H1 (cell line): ENCODE measurements at regions not wholly inside any gene's neighbourhood (a gene's known extent, or its start where the extent isn't known, plus 50 kb on each side); places are given as distances from the start of the nearest gene placed in this dataset.

ENCODE experiments used
- ATF3 ChIP-seq: IDR thresholded peaks from 2 replicates; pipeline ENCODE4 v1.6.1; 2011; ENCODE audit warnings: low read depth, mild to moderate bottlenecking, low read length; ENCODE audit not compliant: insufficient read depth
- CTCF ChIP-seq, 3 experiments: IDR thresholded peaks; 1 replicate in 2 of 3; 2 replicates in 1 of 3; pipeline versions ENCODE4 v1.5.1 to v1.6.1; 2011; ENCODE audit warnings: low read length in 3 of 3, mild to moderate bottlenecking in 3 of 3, inconsistent platforms in 2 of 3, low read depth in 1 of 3, moderate library complexity in 1 of 3; ENCODE audit not compliant: insufficient read depth in 1 of 3; ENCODE audit errors: control extremely low read depth in 1 of 3
- KDM5A ChIP-seq: fragments of 200-600 bp; IDR thresholded peaks from 2 replicates; pipeline ENCODE4 v1.7.1; 2012; ENCODE audit warnings: mild to moderate bottlenecking, low read length, inconsistent platforms, mixed read lengths
- NANOG ChIP-seq: IDR thresholded peaks from 2 replicates; pipeline ENCODE4 v1.6.1; 2011; ENCODE audit warnings: low read length, low read depth, mild to moderate bottlenecking, inconsistent platforms; ENCODE audit not compliant: insufficient read depth, poor library complexity, severe bottlenecking
- POLR2A ChIP-seq, 2 experiments: IDR thresholded peaks; 1 replicate in 1 of 2; 2 replicates in 1 of 2; pipeline ENCODE4 v1.6.1; 2011; ENCODE audit warnings: low read depth in 2 of 2, low read length in 2 of 2, mild to moderate bottlenecking in 2 of 2; ENCODE audit errors: control extremely low read depth in 1 of 2
- RAD21 ChIP-seq, 2 experiments: IDR thresholded peaks in 1 of 2; conservative IDR thresholded peaks in 1 of 2; 2 replicates each; pipeline ENCODE4 v1.6.1; 2011; ENCODE audit warnings: low read depth in 2 of 2, low read length in 2 of 2, improper control_type of control experiment in 1 of 2, inconsistent platforms in 1 of 2, mild to moderate bottlenecking in 1 of 2, moderate library complexity in 1 of 2
- SP2 ChIP-seq: IDR thresholded peaks from 2 replicates; pipeline ENCODE4 v1.6.1; 2012; ENCODE audit warnings: mild to moderate bottlenecking, low read length, inconsistent platforms
- USF2 ChIP-seq: IDR thresholded peaks from 2 replicates; pipeline ENCODE4 v1.6.1; 2011; ENCODE audit warnings: low read length, improper control_type of control experiment
- ZNF274 ChIP-seq: IDR thresholded peaks from 2 replicates; pipeline ENCODE4 v1.7.0; 2012; ENCODE audit warnings: low read length, borderline replicate concordance; ENCODE audit errors: extremely low read depth

GRCh38 chr4:45323453-45324058, 597.2 kb upstream of the GNPDA2 start:
- TF ChIP-seq CTCF (IDR thresholded peaks at IDR 0.05; ENCODE audit: control extremely low read depth in 1 of 3, insufficient read depth in 1 of 3, low read depth in 1 of 3, low read length in 3 of 3) (no peak), POLR2A (IDR thresholded peaks at IDR 0.05; ENCODE audit: control extremely low read depth in 1 of 2, low read depth in 2 of 2, low read length in 2 of 2) (no peak), RAD21 (IDR thresholded peaks at IDR 0.05 in 1 of 2, conservative IDR thresholded peaks at IDR 0.05 in 1 of 2; ENCODE audit: low read depth in 2 of 2, low read length in 2 of 2) (no peak), ZNF274 (no peak), SP2 (no peak), NANOG (no peak), ATF3 (no peak), USF2 (no peak), KDM5A (no peak)
